SK-N-SH (cell line): ENCODE measurements at regions not wholly inside any gene's neighbourhood (a gene's known extent, or its start where the extent isn't known, plus 50 kb on each side); places are given as distances from the start of the nearest gene placed in this dataset.

ENCODE experiments used
- CTCF ChIA-PET: fragments of 300-600, 350-600 bp; formaldehyde crosslinking; extraction: SDS; loops from one replicate; lab custom pipeline; 2021; lab: Yijun Ruan, JAX
- POLR2A ChIA-PET: fragments of 350-600 bp; sonication (Branson Sonifier 250); formaldehyde crosslinking; extraction: SDS; loops from one replicate; lab custom pipeline; 2020; ENCODE audit warnings: antibody characterized with exemption, inconsistent platforms; lab: Yijun Ruan, JAX
- DNase-seq: peaks from one replicate; pipeline ENCODE4 v3.0.0; 2012
- H2AFZ ChIP-seq: fragments of 200-600 bp; sonication (generic); 2 replicates; pipeline ENCODE4 v1.8.1; 2016; ENCODE audit warnings: antibody characterized with exemption, mild to moderate bottlenecking, low read depth
- H3F3A ChIP-seq: fragments of 200-600 bp; sonication (generic); replicated peaks from 2 replicates; pipeline ENCODE3; 2016; ENCODE audit warnings: antibody characterized with exemption, mild to moderate bottlenecking; ENCODE audit not compliant: insufficient read depth
- H3K27ac ChIP-seq, 2 experiments: fragments of 200-500 bp in 1 of 2; fragments of 200-600 bp in 1 of 2; sonication (Bioruptor generic) in 1 of 2; sonication (generic), shearing (Covaris generic) in 1 of 2; 2 replicates each; pipeline versions ENCODE4 v1.5.1 to v1.6.1; 2014 to 2016; ENCODE audit warnings: low read depth in 2 of 2, inconsistent platforms in 1 of 2, low read length in 1 of 2, mild to moderate bottlenecking in 1 of 2, mixed read lengths in 1 of 2
- H3K27me3 ChIP-seq: fragments of 200-600 bp; sonication (generic), shearing (Covaris generic); 2 replicates; pipeline ENCODE4 v1.6.1; 2016; ENCODE audit warnings: mixed run types; ENCODE audit not compliant: insufficient read depth
- H3K36me3 ChIP-seq, 2 experiments: fragments of 200-500 bp in 1 of 2; fragments of 200-600 bp in 1 of 2; sonication (Bioruptor generic) in 1 of 2; sonication (generic) in 1 of 2; replicated peaks in 1 of 2; 2 replicates each; pipeline versions ENCODE3 to v1.5.1; 2014 to 2016; ENCODE audit warnings: low read length in 1 of 2, mild to moderate bottlenecking in 1 of 2; ENCODE audit not compliant: insufficient read depth in 2 of 2, control insufficient read depth in 1 of 2
- H3K4me1 ChIP-seq, 2 experiments: fragments of 200-500 bp in 1 of 2; fragments of 200-600 bp in 1 of 2; sonication (Bioruptor generic) in 1 of 2; sonication (generic), shearing (Covaris generic) in 1 of 2; 2 replicates each; pipeline versions ENCODE4 v1.5.1 to v1.6.1; 2014 to 2016; ENCODE audit warnings: low read depth in 1 of 2, low read length in 1 of 2, mixed run types in 1 of 2; ENCODE audit not compliant: insufficient read depth in 2 of 2, control insufficient read depth in 1 of 2
- H3K4me2 ChIP-seq: fragments of 200-600 bp; sonication (generic), shearing (Covaris generic); 2 replicates; pipeline ENCODE4 v1.6.1; 2017; ENCODE audit warnings: mixed run types
- H3K4me3 ChIP-seq, 2 experiments: fragments of 200-500 bp in 1 of 2; fragments of 200-600 bp in 1 of 2; sonication (Bioruptor generic) in 1 of 2; sonication (generic), shearing (Covaris generic) in 1 of 2; 2 replicates each; pipeline versions ENCODE4 v1.5.1 to v1.8.1; 2014 to 2016; ENCODE audit warnings: low read depth in 2 of 2, inconsistent platforms in 1 of 2, low read length in 1 of 2, mild to moderate bottlenecking in 1 of 2, mixed read lengths in 1 of 2, moderate library complexity in 1 of 2
- H3K79me2 ChIP-seq: fragments of 200-600 bp; sonication (generic); 2 replicates; pipeline ENCODE4 v1.8.1; 2017; ENCODE audit warnings: mild to moderate bottlenecking; ENCODE audit not compliant: insufficient read depth
- H3K9ac ChIP-seq: fragments of 200-600 bp; sonication (generic); 2 replicates; pipeline ENCODE4 v1.6.1; 2017; ENCODE audit warnings: mixed run types
- H3K9me2 ChIP-seq: fragments of 200-600 bp; sonication (generic); 2 replicates; pipeline ENCODE4 v1.6.1; 2017; ENCODE audit warnings: mixed run types
- H3K9me3 ChIP-seq: fragments of 200-600 bp; sonication (generic); 2 replicates; pipeline ENCODE4 v1.6.1; 2017; ENCODE audit warnings: mixed run types, mild to moderate bottlenecking, moderate library complexity
- H4K20me1 ChIP-seq: fragments of 200-600 bp; sonication (generic); 2 replicates; pipeline ENCODE4 v1.6.1; 2017; ENCODE audit warnings: mild to moderate bottlenecking, mixed run types; ENCODE audit not compliant: insufficient read depth
- EP300 ChIP-seq, 2 experiments: IDR thresholded peaks; 2 replicates each; pipeline versions ENCODE4 v1.4.0 to v1.6.1; 2012; ENCODE audit warnings: borderline replicate concordance in 1 of 2, low read depth in 1 of 2, low read length in 1 of 2
- FOXM1 ChIP-seq: IDR thresholded peaks from 2 replicates; pipeline ENCODE4 v1.4.0; 2012; ENCODE audit warnings: low read depth, mild to moderate bottlenecking
- GABPA ChIP-seq: IDR thresholded peaks from 2 replicates; pipeline ENCODE4 v1.4.0; 2012; ENCODE audit warnings: low read depth, mild to moderate bottlenecking
- GATA2 ChIP-seq: sonication (generic); formaldehyde crosslinking; IDR thresholded peaks from 2 replicates; pipeline ENCODE4 v1.5.0; 2020; ENCODE audit warnings: mild to moderate bottlenecking, missing genetic modification reagents
- MEF2A ChIP-seq: IDR thresholded peaks from 2 replicates; pipeline ENCODE4 v1.4.0; 2012; ENCODE audit warnings: low read depth, borderline replicate concordance
- NFIC ChIP-seq: IDR thresholded peaks from 2 replicates; pipeline ENCODE4 v1.4.0; 2012; ENCODE audit warnings: borderline replicate concordance
- NRF1 ChIP-seq: IDR thresholded peaks from 2 replicates; pipeline ENCODE4 v1.6.1; 2012; ENCODE audit warnings: low read depth, mild to moderate bottlenecking, low read length
- POLR2AphosphoS5 ChIP-seq: IDR thresholded peaks from 2 replicates; pipeline ENCODE4 v1.6.1; 2012; ENCODE audit warnings: low read depth, low read length
- RXRA ChIP-seq: IDR thresholded peaks from 2 replicates; pipeline ENCODE4 v1.4.0; 2012; ENCODE audit warnings: low read depth, mild to moderate bottlenecking, borderline replicate concordance
- SIN3A ChIP-seq: IDR thresholded peaks from 2 replicates; pipeline ENCODE4 v1.6.1; 2012; ENCODE audit warnings: low read depth, mild to moderate bottlenecking, low read length, moderate library complexity, borderline replicate concordance
- TCF12 ChIP-seq: IDR thresholded peaks from 2 replicates; pipeline ENCODE4 v1.4.0; 2012
- YY1 ChIP-seq: IDR thresholded peaks from 2 replicates; pipeline ENCODE4 v1.4.0; 2012; ENCODE audit warnings: low read depth, mild to moderate bottlenecking
- WGBS: methylation state at CpG from one replicate; pipeline ENCODE4 v1.1.6; 2017; ENCODE audit warnings: low lambda C conversion rate; 5-methylcytosine and 5-hydroxymethylcytosine counted together
- TF ChIP-seq, protein P1 (sequence below): IDR thresholded peaks from 2 replicates; pipeline ENCODE4 v1.4.0; 2012; ENCODE audit warnings: low read depth
- TF ChIP-seq, protein P2 (sequence below): IDR thresholded peaks from 2 replicates; pipeline ENCODE4 v1.4.0; 2012; ENCODE audit warnings: low read depth, borderline replicate concordance
- TF ChIP-seq, protein P3 (sequence below): fragments of 150-350 bp; IDR thresholded peaks from 2 replicates; pipeline ENCODE4 v1.6.1; 2017; ENCODE audit warnings: antibody characterized with exemption, low read length, low read depth, borderline replicate concordance

DNA sequence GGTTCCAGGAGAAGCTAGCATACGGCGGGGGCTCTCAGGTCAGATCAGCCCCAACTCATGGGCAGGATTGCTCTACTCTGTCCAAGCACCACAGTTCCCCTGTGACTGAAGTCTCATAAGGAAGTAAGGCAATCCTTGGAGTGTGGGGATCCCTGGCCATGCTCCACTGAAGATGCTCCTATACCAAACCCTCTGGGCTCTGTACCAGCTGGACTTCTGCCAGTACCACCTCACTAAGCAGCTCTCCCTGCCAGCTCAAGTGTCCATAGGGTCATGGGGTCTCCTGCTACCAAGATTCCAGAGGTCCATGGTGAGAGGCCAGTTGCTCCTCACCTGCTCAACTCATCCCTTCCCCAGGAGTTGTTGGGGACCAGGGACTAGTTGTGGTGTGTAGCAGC is 355.7 kb upstream of the STEAP1 start:
- no peaks in the 10 kb centered on the region for H3K9me2 ChIP-seq
- H3K9ac ChIP-seq: no peak overlapping the region
- no peak for DNase-seq
- POLR2A ChIA-PET: no interaction called here
- H3F3A ChIP-seq: no peaks in the 10 kb centered on the region
- H3K79me2 ChIP-seq: no peaks in the 10 kb centered on the region
- H3K4me1 ChIP-seq: no peaks in the 10 kb centered on the region
- H3K27me3 ChIP-seq: no peaks in the 10 kb centered on the region
- 21% methylated on average over 2 of the region's 2 CpGs for WGBS
- TF ChIP-seq FOXM1: no peak
- TF ChIP-seq RXRA: no peak
- no peak for TF ChIP-seq NFIC
- TF ChIP-seq EP300 (IDR thresholded peaks at IDR 0.05; ENCODE audit: borderline replicate concordance in 1 of 2, low read depth in 1 of 2, low read length in 1 of 2): no peak
- TF ChIP-seq, protein P1, sequence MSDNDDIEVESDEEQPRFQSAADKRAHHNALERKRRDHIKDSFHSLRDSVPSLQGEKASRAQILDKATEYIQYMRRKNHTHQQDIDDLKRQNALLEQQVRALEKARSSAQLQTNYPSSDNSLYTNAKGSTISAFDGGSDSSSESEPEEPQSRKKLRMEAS: no peak
- TF ChIP-seq SIN3A: no peak
- CTCF ChIA-PET: no interaction called here
- H4K20me1 ChIP-seq: no peaks in the 10 kb centered on the region
- no peak overlapping the region for H3K4me3 ChIP-seq
- no peaks in the 10 kb centered on the region for H3K9me3 ChIP-seq
- no peak overlapping the region for H3K4me2 ChIP-seq
- H3K27ac ChIP-seq: no peak overlapping the region
- no peaks in the 10 kb centered on the region for H3K36me3 ChIP-seq
- no peak overlapping the region for H2AFZ ChIP-seq

DNA sequence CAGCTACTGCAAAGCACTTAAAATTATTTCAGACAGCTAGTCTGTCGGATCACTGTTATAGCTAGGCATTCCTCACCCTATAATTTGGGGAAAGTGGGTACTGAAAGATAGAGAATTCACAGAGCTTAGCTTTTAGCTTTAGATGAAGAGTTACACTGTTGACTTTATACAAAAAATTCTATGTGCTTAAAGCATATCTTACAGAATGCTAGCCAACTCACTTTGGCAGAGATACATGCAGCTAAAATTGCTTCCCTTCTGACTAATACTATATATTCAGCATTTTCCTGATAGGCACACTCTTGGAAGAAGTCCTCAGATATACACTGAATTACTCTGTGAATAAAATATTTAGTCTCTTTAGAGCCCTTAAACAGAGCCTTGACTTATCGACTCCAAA is 353.5 kb upstream of the STEAP1 start:
- Histone ChIP-seq H3K36me3 (no peaks in the 10 kb centered on the region), H3K4me2 (no peak overlapping the region), H3K9ac (no peak overlapping the region), H2AFZ (no peak overlapping the region), H3K4me1 (no peaks in the 10 kb centered on the region), H3K27ac (no peak overlapping the region), H3K9me2 (no peaks in the 10 kb centered on the region), H4K20me1 (no peaks in the 10 kb centered on the region), H3K79me2 (no peaks in the 10 kb centered on the region), H3K27me3 (no peaks in the 10 kb centered on the region), H3F3A (no peaks in the 10 kb centered on the region), H3K4me3 (no peak overlapping the region), H3K9me3 (no peaks in the 10 kb centered on the region)
- CTCF ChIA-PET: interaction anchor here (1.0 to 1.1 kb wide), 2 partner anchors 27 to 966 kb away, joined by 3 read pairs; no protein-coding TSS in a partner anchor
- WGBS: 28% methylated on average over 2 of the region's 2 CpGs
- POLR2A ChIA-PET: no interaction called here
- no peak for TF ChIP-seq POLR2AphosphoS5
- TF ChIP-seq MEF2A: no peak
- no peak for TF ChIP-seq GABPA
- no peak for TF ChIP-seq NFIC
- TF ChIP-seq NRF1: no peak
- TF ChIP-seq, protein P2, sequence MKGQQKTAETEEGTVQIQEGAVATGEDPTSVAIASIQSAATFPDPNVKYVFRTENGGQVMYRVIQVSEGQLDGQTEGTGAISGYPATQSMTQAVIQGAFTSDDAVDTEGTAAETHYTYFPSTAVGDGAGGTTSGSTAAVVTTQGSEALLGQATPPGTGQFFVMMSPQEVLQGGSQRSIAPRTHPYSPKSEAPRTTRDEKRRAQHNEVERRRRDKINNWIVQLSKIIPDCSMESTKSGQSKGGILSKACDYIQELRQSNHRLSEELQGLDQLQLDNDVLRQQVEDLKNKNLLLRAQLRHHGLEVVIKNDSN: no peak
- no peak for TF ChIP-seq FOXM1
- no peak for TF ChIP-seq GATA2 (CRISPR knock-in tag)
- no peak for TF ChIP-seq YY1
- no peak for DNase-seq

DNA sequence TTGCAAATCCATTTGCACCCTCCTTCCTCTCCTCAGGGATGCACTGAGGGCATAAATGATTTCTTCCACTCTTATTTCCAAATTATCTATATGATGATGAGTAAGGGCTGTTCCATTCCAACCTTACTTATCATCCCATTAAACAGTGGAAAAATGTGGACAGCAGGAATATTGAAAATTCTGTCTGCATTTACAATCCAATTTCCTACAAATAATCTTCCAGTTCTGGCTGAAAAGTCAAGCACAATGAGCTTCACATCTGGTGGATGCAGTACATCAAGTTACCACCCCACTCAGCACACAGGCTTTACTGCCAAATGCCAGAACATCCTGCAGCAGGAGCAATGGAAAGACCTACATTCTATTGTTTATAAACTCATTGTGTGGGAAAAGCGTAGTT is 345.0 kb upstream of the STEAP1 start:
- no peak overlapping the region for H3K4me3 ChIP-seq
- no peaks in the 10 kb centered on the region for H3K9me3 ChIP-seq
- TF ChIP-seq, protein P3, sequence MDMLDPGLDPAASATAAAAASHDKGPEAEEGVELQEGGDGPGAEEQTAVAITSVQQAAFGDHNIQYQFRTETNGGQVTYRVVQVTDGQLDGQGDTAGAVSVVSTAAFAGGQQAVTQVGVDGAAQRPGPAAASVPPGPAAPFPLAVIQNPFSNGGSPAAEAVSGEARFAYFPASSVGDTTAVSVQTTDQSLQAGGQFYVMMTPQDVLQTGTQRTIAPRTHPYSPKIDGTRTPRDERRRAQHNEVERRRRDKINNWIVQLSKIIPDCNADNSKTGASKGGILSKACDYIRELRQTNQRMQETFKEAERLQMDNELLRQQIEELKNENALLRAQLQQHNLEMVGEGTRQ: no peak
- TF ChIP-seq GABPA: no peak
- no peak for TF ChIP-seq TCF12
- no peak overlapping the region for H3K4me2 ChIP-seq
- no peaks in the 10 kb centered on the region for H3F3A ChIP-seq
- no peak overlapping the region for H2AFZ ChIP-seq
- no peaks in the 10 kb centered on the region for H3K9me2 ChIP-seq
- no peak overlapping the region for H3K9ac ChIP-seq
- H3K4me1 ChIP-seq: no peaks in the 10 kb centered on the region
- H3K27ac ChIP-seq: no peak overlapping the region
- POLR2A ChIA-PET: no interaction called here
- H3K79me2 ChIP-seq: no peaks in the 10 kb centered on the region
- no peaks in the 10 kb centered on the region for H4K20me1 ChIP-seq
- CTCF ChIA-PET: no interaction called here
- H3K36me3 ChIP-seq: no peaks in the 10 kb centered on the region
- no peak for DNase-seq
- 0% methylated on average over 1 of the region's 1 CpG for WGBS
- H3K27me3 ChIP-seq: no peaks in the 10 kb centered on the region
